Karpas-422 (cell line): ENCODE measurements at regions not wholly inside any gene's neighbourhood (a gene's known extent, or its start where the extent isn't known, plus 50 kb on each side); places are given as distances from the start of the nearest gene placed in this dataset.

Experiments
- DNase-seq: peaks from one replicate; pipeline ENCODE4 v3.0.0-alpha.2; 2015
- H2AFZ ChIP-seq: fragments of 200-600 bp; sonication (generic); 2 replicates; pipeline ENCODE4 v1.6.1; 2014; ENCODE audit warnings: antibody characterized with exemption, low read length, mixed read lengths
- H3K27ac ChIP-seq: fragments of 200-600 bp; sonication (generic); 2 replicates; pipeline ENCODE4 v1.5.1; 2014; ENCODE audit warnings: mild to moderate bottlenecking, low read length, moderate library complexity
- H3K27me3 ChIP-seq: fragments of 200-600 bp; sonication (generic); 2 replicates; pipeline ENCODE4 v1.6.1; 2014; ENCODE audit warnings: low read length, mixed read lengths
- H3K36me3 ChIP-seq: fragments of 200-600 bp; sonication (generic); 2 replicates; pipeline ENCODE4 v1.6.1; 2014; ENCODE audit warnings: low read length, mixed read lengths; ENCODE audit not compliant: insufficient read depth
- H3K4me1 ChIP-seq: fragments of 200-600 bp; sonication (generic); 2 replicates; pipeline ENCODE4 v1.6.1; 2014; ENCODE audit warnings: mild to moderate bottlenecking, low read length, mixed read lengths
- H3K4me2 ChIP-seq: fragments of 200-600 bp; sonication (generic); 2 replicates; pipeline ENCODE4 v1.6.1; 2014; ENCODE audit warnings: low read length, low read depth, mild to moderate bottlenecking; ENCODE audit not compliant: poor library complexity, severe bottlenecking
- H3K4me3 ChIP-seq: fragments of 200-600 bp; sonication (generic); 2 replicates; pipeline ENCODE4 v1.5.1; 2014; ENCODE audit warnings: mild to moderate bottlenecking, antibody characterized with exemption, low read length, mixed read lengths
- H3K79me2 ChIP-seq: fragments of 200-600 bp; sonication (generic); 2 replicates; pipeline ENCODE4 v1.6.1; 2014; ENCODE audit warnings: mild to moderate bottlenecking, low read length, mixed read lengths
- H3K9ac ChIP-seq: fragments of 200-600 bp; sonication (generic); 2 replicates; pipeline ENCODE4 v1.6.0; 2014; ENCODE audit warnings: low read length
- H3K9me2 ChIP-seq: fragments of 200-600 bp; sonication (generic), shearing (Covaris generic); replicated peaks from 2 replicates; pipeline ENCODE4 v1.6.0; 2014; ENCODE audit warnings: mild to moderate bottlenecking, low read length, moderate library complexity; ENCODE audit not compliant: insufficient read depth
- H3K9me3 ChIP-seq: fragments of 300-700, 200-600 bp; sonication (generic); 2 replicates; pipeline ENCODE4 v1.6.1; 2014; ENCODE audit warnings: low read length, mixed read lengths
- H4K20me1 ChIP-seq: fragments of 200-600 bp; sonication (generic); 2 replicates; pipeline ENCODE4 v1.6.1; 2014; ENCODE audit warnings: mild to moderate bottlenecking, antibody characterized with exemption, low read length, low read depth; ENCODE audit not compliant: insufficient read depth

DNA sequence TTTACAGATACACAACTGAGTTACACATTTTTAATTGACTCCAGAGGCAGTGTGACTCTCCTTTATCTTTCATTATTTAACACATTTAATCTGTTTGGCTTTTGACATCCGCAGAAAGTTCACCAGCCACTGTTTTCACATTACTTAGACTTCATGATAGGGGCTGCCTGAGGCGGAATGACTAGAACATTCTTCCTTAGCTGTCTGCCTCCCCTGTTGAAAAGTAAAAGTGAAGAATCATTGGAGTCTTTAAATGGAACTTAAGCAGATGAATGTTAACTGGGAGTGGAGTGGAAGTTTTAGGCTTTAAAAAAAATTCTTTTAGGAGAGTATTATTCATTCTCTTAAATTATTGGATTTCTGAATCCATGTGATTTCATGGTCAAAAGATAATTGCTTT, 229.2 kb upstream of the MTNR1B start:
- H3K4me1 ChIP-seq: no peaks in the 10 kb centered on the region
- H3K4me2 ChIP-seq: no peak overlapping the region
- H3K27me3 ChIP-seq: no peaks in the 10 kb centered on the region
- H3K4me3 ChIP-seq: no peak overlapping the region
- H3K9ac ChIP-seq: no peak overlapping the region
- H3K79me2 ChIP-seq: no peaks in the 10 kb centered on the region
- DNase-seq: no peak
- H4K20me1 ChIP-seq: no peaks in the 10 kb centered on the region
- no peak overlapping the region for H2AFZ ChIP-seq
- H3K36me3 ChIP-seq: no peaks in the 10 kb centered on the region
- H3K9me2 ChIP-seq: no peaks in the 10 kb centered on the region
- no peaks in the 10 kb centered on the region for H3K9me3 ChIP-seq
- H3K27ac ChIP-seq: no peak overlapping the region

GRCh38 chr11:92744929-92745585, 224.4 kb upstream of the MTNR1B start:
- Histone ChIP-seq H3K27ac (no peak overlapping the region), H3K9me3 (no peaks in the 10 kb centered on the region), H3K27me3 (no peaks in the 10 kb centered on the region), H3K4me3 (no peak overlapping the region), H4K20me1 (no peaks in the 10 kb centered on the region), H2AFZ (no peak overlapping the region), H3K4me1 (no peaks in the 10 kb centered on the region), H3K9me2 (no peaks in the 10 kb centered on the region), H3K4me2 (no peak overlapping the region), H3K36me3 (no peaks in the 10 kb centered on the region), H3K79me2 (no peaks in the 10 kb centered on the region), H3K9ac (no peak overlapping the region)
- no peak for DNase-seq

DNA sequence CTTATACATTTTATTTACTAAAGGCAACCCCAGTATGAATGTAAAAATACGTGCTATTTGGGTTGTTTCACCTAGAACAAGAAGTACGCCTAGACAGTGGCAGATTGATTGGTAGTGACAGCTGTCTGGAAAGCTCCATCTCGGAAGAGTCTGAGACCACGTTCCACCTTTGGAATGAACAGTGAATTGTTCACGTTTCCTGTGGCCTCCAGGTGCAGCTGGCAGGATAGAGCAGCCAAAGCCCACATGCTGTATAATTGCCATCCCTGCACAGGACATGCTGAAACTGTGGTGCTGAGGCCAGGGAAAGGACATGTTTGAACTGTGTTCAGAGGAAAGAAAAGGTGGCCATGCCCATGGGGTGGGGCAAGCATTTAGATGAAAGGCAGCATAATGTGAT, 218.7 kb upstream of the MTNR1B start:
- Histone ChIP-seq H3K27ac (no peak overlapping the region), H3K36me3 (no peaks in the 10 kb centered on the region), H4K20me1 (no peaks in the 10 kb centered on the region), H3K9me2 (no peaks in the 10 kb centered on the region), H2AFZ (no peak overlapping the region), H3K9ac (no peak overlapping the region), H3K4me2 (no peak overlapping the region), H3K4me1 (no peaks in the 10 kb centered on the region), H3K9me3 (peaks cover 4% of the 10 kb centered on the region; the same call in 1 of the 2 replicates), H3K27me3 (no peaks in the 10 kb centered on the region), H3K4me3 (no peak overlapping the region), H3K79me2 (no peaks in the 10 kb centered on the region)
- DNase-seq: no peak

DNA sequence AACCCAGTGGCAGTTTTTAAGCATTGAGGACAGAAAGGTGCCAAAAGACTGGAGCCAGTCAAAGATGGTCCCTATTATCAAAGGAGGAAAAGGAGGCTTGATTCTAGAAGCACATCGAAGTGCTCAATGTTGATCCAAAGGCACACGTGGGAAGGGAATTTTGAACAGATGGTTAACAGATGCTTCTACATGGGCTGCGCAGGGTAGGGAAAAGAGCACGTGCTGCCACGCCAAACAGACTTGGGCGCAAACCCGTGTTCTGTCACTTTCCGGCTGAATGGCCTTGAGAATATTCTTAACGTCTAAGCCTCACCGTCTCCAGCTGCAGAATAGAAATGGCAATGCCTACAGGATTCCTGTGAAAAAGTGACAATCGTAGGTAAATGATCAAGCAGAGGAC, 217.9 kb upstream of the MTNR1B start:
- Histone ChIP-seq H3K9me3 (peaks cover 4% of the 10 kb centered on the region; the same call in 1 of the 2 replicates), H2AFZ (no peak overlapping the region), H3K9ac (no peak overlapping the region), H3K4me2 (no peak overlapping the region), H3K9me2 (no peaks in the 10 kb centered on the region), H3K79me2 (no peaks in the 10 kb centered on the region), H3K27me3 (no peaks in the 10 kb centered on the region), H3K27ac (no peak overlapping the region), H3K36me3 (no peaks in the 10 kb centered on the region), H3K4me1 (no peaks in the 10 kb centered on the region), H4K20me1 (no peaks in the 10 kb centered on the region), H3K4me3 (no peak overlapping the region)
- no peak for DNase-seq

DNA sequence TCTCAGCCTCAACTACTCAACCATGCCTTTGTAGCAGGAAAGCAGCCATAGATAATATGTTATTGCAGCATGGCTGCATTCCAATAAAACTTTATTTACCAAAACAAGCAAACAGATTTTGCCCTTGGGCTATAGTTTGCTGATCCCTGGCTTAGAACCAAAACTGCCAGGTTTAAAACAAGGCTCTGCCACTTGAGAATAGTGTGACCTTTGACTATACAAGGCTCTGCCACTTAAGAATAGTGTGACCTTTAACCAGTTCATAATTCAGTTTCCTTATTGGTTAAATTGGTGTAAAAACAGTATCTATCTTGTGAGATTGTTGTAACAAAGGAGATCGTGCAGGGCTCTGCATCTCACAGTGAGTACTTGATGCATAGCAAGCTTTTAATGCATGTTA, 217.3 kb upstream of the MTNR1B start:
- no peak overlapping the region for H3K9ac ChIP-seq
- H3K36me3 ChIP-seq: no peaks in the 10 kb centered on the region
- H3K4me3 ChIP-seq: no peak overlapping the region
- peaks cover 4% of the 10 kb centered on the region; the same call in 1 of the 2 replicates for H3K9me3 ChIP-seq
- DNase-seq: no peak
- H3K27ac ChIP-seq: no peak overlapping the region
- H3K79me2 ChIP-seq: no peaks in the 10 kb centered on the region
- H4K20me1 ChIP-seq: no peaks in the 10 kb centered on the region
- no peak overlapping the region for H2AFZ ChIP-seq
- H3K9me2 ChIP-seq: no peaks in the 10 kb centered on the region
- H3K4me1 ChIP-seq: no peaks in the 10 kb centered on the region
- no peak overlapping the region for H3K4me2 ChIP-seq
- no peaks in the 10 kb centered on the region for H3K27me3 ChIP-seq

- no peak for DNase-seq
- Histone ChIP-seq H3K27me3 (no peaks in the 10 kb centered on the region), H3K36me3 (no peaks in the 10 kb centered on the region)
Measured at GRCh38 chr11:92753161-92753560, 216.3 kb upstream of the MTNR1B start.

DNA sequence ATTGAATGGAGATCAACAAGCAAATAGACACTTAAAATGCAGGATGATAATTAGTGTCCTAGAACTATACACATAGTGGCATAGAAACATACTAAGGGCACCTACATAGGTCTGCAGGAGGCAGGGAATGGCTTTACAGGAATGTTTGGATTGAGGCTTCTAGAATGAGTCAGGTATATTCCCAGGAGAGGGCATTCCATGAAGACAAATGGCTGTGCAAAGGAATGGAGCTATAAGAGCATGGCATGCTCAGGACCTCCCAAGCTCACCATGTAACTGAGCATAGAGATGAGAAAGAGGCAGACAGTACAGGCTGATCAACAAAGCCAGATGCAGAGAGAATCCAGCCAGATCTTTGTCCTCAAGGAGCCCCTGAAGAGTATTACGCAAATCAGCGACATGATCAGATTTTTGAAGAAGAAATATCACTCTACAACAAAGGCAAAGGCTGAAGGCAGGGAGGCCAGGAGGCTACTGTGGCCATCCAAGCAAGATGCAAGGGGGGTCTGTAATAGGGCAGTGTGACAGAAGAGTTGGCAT, 211.1 kb upstream of the MTNR1B start:
- no peak overlapping the region for H3K4me2 ChIP-seq
- H3K27ac ChIP-seq: no peak overlapping the region
- no peaks in the 10 kb centered on the region for H3K79me2 ChIP-seq
- H3K9ac ChIP-seq: no peak overlapping the region
- H3K4me1 ChIP-seq: no peaks in the 10 kb centered on the region
- H3K4me3 ChIP-seq: no peak overlapping the region
- H3K27me3 ChIP-seq: peaks cover 3% of the 10 kb centered on the region; the same call in 1 of the 2 replicates
- H4K20me1 ChIP-seq: no peaks in the 10 kb centered on the region
- H2AFZ ChIP-seq: no peak overlapping the region
- H3K9me3 ChIP-seq: peaks cover 4% of the 10 kb centered on the region; the same call in 1 of the 2 replicates
- H3K36me3 ChIP-seq: no peaks in the 10 kb centered on the region
- DNase-seq: no peak
- no peaks in the 10 kb centered on the region for H3K9me2 ChIP-seq

More at GRCh38 chr11:92753161-92753560, 216.3 kb upstream of the MTNR1B start:
- Histone ChIP-seq H3K9ac (no peak overlapping the region), H3K4me1 (no peaks in the 10 kb centered on the region), H2AFZ (no peak overlapping the region), H3K9me2 (no peaks in the 10 kb centered on the region), H3K79me2 (no peaks in the 10 kb centered on the region), H3K9me3 (peaks cover 4% of the 10 kb centered on the region; the same call in 1 of the 2 replicates), H4K20me1 (no peaks in the 10 kb centered on the region), H3K4me2 (no peak overlapping the region), H3K27ac (no peak overlapping the region), H3K4me3 (no peak overlapping the region)

DNA sequence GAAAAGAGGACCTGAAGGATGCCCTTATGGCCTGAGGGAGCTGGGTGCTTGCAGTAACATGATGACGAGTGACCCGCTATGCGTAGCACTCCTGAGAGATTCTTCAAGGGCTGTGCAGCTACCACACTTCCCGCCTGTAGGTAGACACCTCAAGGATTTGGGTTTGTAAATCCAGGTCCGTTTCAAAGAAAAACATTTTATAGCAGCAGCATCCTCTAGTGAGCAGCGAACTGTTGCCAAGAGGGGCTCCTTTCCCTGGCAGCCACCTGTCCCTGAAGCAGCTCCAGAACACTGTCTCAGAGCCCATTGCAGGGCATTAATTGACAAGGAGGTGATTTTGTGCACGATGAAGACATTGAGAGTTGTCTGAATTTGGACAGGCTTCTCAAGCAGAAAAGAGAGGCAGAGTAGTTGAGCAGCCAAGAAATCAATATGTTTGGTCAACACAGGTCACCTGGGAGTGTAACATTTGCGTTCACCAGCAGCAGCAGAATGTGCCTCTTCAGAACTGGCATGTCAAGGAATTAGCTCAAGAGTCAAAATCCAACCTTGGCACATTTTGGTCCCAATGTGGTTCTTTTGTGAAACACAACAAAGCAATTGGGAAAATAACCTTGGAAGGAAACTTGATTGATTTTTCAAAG, 209.8 kb upstream of the MTNR1B start:
- Histone ChIP-seq H3K9me2 (no peaks in the 10 kb centered on the region), H3K9ac (no peak overlapping the region), H3K4me3 (no peak overlapping the region), H3K4me1 (peaks cover 4% of the 10 kb centered on the region; the same call in 1 of the 2 replicates), H3K27ac (no peak overlapping the region), H3K9me3 (no peaks in the 10 kb centered on the region), H3K27me3 (peaks cover 3% of the 10 kb centered on the region; the same call in 1 of the 2 replicates), H2AFZ (no peak overlapping the region), H4K20me1 (no peaks in the 10 kb centered on the region), H3K36me3 (no peaks in the 10 kb centered on the region), H3K79me2 (no peaks in the 10 kb centered on the region), H3K4me2 (no peak overlapping the region)
- DNase-seq: no peak
